Heart left ventricle (tissue), 16 donors: ENCODE measurements at regions not wholly inside any gene's neighbourhood (a gene's known extent, or its start where the extent isn't known, plus 50 kb on each side); places are given as distances from the start of the nearest gene placed in this dataset.

Experiments used
- ATAC-seq, 4 donors: fragments of 200-7000 bp; cut with Tn5 transposase; one replicate each; pipeline ENCODE4 v1.9.1; 2020 to 2022; ENCODE audit warnings: moderate library complexity in 4 of 4, mild to moderate bottlenecking in 3 of 4, moderate number of reproducible peaks in 1 of 4
- DNase-seq, 5 donors: peaks; one replicate each; pipeline ENCODE4 v3.0.0-alpha.2; 2020
- H3K27ac ChIP-seq, 12 donors: fragments of 200-600 bp; sonication (generic) in 4 of 12; one replicate each; pipeline versions ENCODE4 v1.5.0 to v1.8.0; 2016 to 2022; ENCODE audit warnings: mild to moderate bottlenecking in 2 of 12
- H3K27me3 ChIP-seq, 9 donors: fragments of 200-600 bp; sonication (generic) in 2 of 9; one replicate each; pipeline versions ENCODE4 v1.5.1 to v1.8.0; 2016 to 2022; ENCODE audit warnings: mild to moderate bottlenecking in 3 of 9
- H3K36me3 ChIP-seq, 9 donors: fragments of 200-600 bp; sonication (generic) in 2 of 9; one replicate each; pipeline versions ENCODE4 v1.5.0 to v1.8.0; 2018 to 2022; ENCODE audit warnings: mild to moderate bottlenecking in 2 of 9
- H3K4me1 ChIP-seq, 12 donors: fragments of 200-600 bp; sonication (generic) in 4 of 12; one replicate each; pipeline versions ENCODE4 v1.5.0 to v1.8.0; 2016 to 2022; ENCODE audit warnings: mild to moderate bottlenecking in 3 of 12
- H3K4me3 ChIP-seq, 12 donors: fragments of 200-600 bp; sonication (generic) in 4 of 12; one replicate each; pipeline versions ENCODE4 v1.5.0 to v1.8.0; 2017 to 2022; ENCODE audit warnings: mild to moderate bottlenecking in 9 of 12, moderate library complexity in 4 of 12
- H3K9me3 ChIP-seq, 12 donors: fragments of 200-600 bp; sonication (generic) in 4 of 12; one replicate each; pipeline versions ENCODE4 v1.5.0 to v1.8.0; 2016 to 2022; ENCODE audit warnings: mild to moderate bottlenecking in 1 of 12
- POLR2A ChIP-seq, 2 donors: fragments of 450-650 bp; IDR thresholded peaks; one replicate each; pipeline ENCODE4 v1.6.1; 2017; ENCODE audit warnings: antibody characterized with exemption in 2 of 2, mild to moderate bottlenecking in 2 of 2, moderate library complexity in 2 of 2
- WGBS, 4 donors: extraction: QIAGEN DNeasy Blood & Tissue Kit in 2 of 4; methylation state at CpG; one replicate each; pipeline versions ENCODE4 v1.1.5 to v1.1.7; 2013 to 2018; 5-methylcytosine and 5-hydroxymethylcytosine counted together
- intact Hi-C, 10 donors: fragments of 100-400 bp; cut with DNase I; formaldehyde crosslinking; loops; one replicate each; pipeline versions ENCODE4 v1.11.1 to v1.14.2; 2022
- TF ChIP-seq, protein P1 (sequence below), 12 donors: fragments of 200-600 bp; sonication (generic) in 4 of 12; IDR thresholded peaks; one replicate each; pipeline versions ENCODE4 v1.5.0 to v1.8.0; 2018 to 2022; ENCODE audit warnings: antibody characterized with exemption in 12 of 12, mild to moderate bottlenecking in 5 of 12
- donor health status: ischemic (EF 13 %, LVEDD 7.1; RV severe dilation, severe dysfunction).
- donor health status: healthy with polysubstance abuse.
- donor health status: DM: no; HTN: yes; CAD: no.
- donor health status: DM: no; HTN: no; CAD: no.
- donor health status: ischemic (EF 25% LVEDD 6.9; RV normal size, moderate dysfunction).
- donor health status: ischemic (EF 25% LVEDD 5.7; RV mildly dilated, moderate dysfunction).
- donor health status: healthy.
- donor health status: DM: yes; HTN: yes; CAD: no.
- donor health status: ischemic (EF 35%, LVEDD 5.7; RV mildly dilated, moderate dysfunction).
- donor health status: nonischemic (EF 11% LVEDD 7.7; RV severe dilation, severe dysfunction).
- donor health status: DM: yes; HTN: yes; CAD: no.
- donor health status: PGD.
- donor health status: ischemic (EF 29% LVEDD 5.4; RV normal size, mild dysfunction).
- donor health status: nonischemic (EF 23%, LVEDD 6.1; RV moderate dilation, normal function).

DNA sequence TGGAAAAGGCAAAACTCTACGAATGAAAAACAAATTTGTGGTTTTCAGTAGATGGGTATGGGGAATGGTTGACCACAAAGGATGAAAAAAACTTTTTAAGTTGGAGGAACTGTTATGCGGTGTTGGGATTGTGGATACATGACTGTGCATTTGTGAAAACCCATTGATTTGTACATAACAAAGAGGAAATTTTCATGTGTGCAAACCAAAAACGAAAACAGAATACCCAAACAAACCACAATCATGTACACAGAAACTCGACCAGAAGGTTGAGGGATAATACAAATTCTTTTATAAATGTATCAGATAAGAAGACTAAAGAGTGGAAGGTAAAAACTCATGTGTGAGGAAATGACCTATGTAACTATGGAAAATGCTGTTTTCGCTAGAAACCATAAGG lies 1012.4 kb downstream of the CDH18 start:
- no peak for ATAC-seq
- no peak for TF ChIP-seq POLR2A (IDR thresholded peaks at IDR 0.05)
- TF ChIP-seq, protein P1, sequence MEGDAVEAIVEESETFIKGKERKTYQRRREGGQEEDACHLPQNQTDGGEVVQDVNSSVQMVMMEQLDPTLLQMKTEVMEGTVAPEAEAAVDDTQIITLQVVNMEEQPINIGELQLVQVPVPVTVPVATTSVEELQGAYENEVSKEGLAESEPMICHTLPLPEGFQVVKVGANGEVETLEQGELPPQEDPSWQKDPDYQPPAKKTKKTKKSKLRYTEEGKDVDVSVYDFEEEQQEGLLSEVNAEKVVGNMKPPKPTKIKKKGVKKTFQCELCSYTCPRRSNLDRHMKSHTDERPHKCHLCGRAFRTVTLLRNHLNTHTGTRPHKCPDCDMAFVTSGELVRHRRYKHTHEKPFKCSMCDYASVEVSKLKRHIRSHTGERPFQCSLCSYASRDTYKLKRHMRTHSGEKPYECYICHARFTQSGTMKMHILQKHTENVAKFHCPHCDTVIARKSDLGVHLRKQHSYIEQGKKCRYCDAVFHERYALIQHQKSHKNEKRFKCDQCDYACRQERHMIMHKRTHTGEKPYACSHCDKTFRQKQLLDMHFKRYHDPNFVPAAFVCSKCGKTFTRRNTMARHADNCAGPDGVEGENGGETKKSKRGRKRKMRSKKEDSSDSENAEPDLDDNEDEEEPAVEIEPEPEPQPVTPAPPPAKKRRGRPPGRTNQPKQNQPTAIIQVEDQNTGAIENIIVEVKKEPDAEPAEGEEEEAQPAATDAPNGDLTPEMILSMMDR (IDR thresholded peaks at IDR 0.05): no peak
- Histone ChIP-seq H3K27me3 (no peaks in the 10 kb centered on the region), H3K9me3 (peaks cover 0 to 5% (median 0%) of the 10 kb centered on the region in 12 donors), H3K36me3 (no peaks in the 10 kb centered on the region), H3K4me3 (no peak overlapping the region), H3K4me1 (no peaks in the 10 kb centered on the region), H3K27ac (no peak overlapping the region)
- intact Hi-C loops: no loop called here
- DNase-seq: no peak
- WGBS, 4 donors: 73 to 80% (median 75%) methylated on average over 5 of the region's 5 CpGs

DNA sequence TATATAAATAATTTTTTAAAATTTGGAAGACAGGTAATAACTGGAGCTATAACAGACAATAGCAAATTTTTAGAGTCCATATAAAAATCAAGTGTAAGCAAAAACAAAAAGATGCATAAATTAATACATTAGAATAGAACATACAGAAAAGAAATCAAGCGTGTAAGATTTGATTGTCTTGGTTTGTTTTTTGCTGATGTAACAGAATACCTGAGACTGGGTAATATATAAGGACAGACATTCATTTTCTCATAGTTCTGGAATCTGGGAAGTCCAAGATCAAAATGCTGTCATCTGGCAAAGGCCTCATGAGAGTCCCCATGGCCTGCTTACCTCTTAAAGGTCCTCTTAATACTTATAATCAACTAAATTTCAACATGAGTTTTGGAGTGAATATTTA lies 1010.1 kb downstream of the CDH18 start:
- H3K4me1 ChIP-seq: no peaks in the 10 kb centered on the region
- 87 to 94% (median 90%) methylated on average over 1 of the region's 1 CpG for WGBS, 4 donors
- no peak for ATAC-seq
- H3K27me3 ChIP-seq: no peaks in the 10 kb centered on the region
- intact Hi-C loops: no loop called here
- no peaks in the 10 kb centered on the region for H3K36me3 ChIP-seq
- no peak overlapping the region for H3K27ac ChIP-seq
- H3K4me3 ChIP-seq: no peak overlapping the region
- no peak for DNase-seq
- peaks cover 0 to 14% (median 4%) of the 10 kb centered on the region in 12 donors for H3K9me3 ChIP-seq
- TF ChIP-seq POLR2A (IDR thresholded peaks at IDR 0.05): no peak
- TF ChIP-seq, protein P1 (IDR thresholded peaks at IDR 0.05): no peak

DNA sequence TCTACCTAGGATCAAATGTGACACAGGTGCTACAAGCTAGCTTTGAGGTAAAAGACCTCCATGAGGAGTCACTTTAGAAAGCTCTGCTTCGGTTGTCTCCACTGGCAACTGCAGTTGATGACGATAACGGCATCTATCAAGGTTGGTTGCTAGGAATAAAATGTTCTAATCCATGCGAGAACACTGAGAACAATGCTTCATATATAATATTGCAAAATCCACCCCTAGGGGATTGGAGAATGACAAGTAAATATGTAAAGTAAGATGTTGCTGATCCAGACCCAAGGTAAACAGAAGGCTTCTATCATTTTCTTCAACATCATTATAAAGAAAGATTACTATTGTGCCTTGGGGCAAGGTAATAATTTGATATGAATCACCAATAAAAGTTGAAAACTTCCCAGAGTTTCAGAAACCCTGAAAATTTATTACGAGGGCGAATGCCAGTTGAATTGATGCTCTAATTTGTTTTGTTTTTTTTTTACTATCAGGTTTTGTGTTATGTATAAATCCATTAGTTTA lies 1003.4 kb downstream of the CDH18 start:
- H3K36me3 ChIP-seq: no peaks in the 10 kb centered on the region
- no peak for DNase-seq
- H3K27me3 ChIP-seq: no peaks in the 10 kb centered on the region
- no peak for ATAC-seq
- intact Hi-C loops: no loop called here
- H3K4me1 ChIP-seq: no peaks in the 10 kb centered on the region
- peaks cover 0 to 18% (median 2%) of the 10 kb centered on the region in 12 donors for H3K9me3 ChIP-seq
- WGBS, 4 donors: 71 to 92% (median 80%) methylated on average over 6 of the region's 6 CpGs
- no peak for TF ChIP-seq POLR2A (IDR thresholded peaks at IDR 0.05)
- TF ChIP-seq, protein P1 (IDR thresholded peaks at IDR 0.05): no peak
- no peak overlapping the region for H3K4me3 ChIP-seq
- no peak overlapping the region for H3K27ac ChIP-seq

DNA sequence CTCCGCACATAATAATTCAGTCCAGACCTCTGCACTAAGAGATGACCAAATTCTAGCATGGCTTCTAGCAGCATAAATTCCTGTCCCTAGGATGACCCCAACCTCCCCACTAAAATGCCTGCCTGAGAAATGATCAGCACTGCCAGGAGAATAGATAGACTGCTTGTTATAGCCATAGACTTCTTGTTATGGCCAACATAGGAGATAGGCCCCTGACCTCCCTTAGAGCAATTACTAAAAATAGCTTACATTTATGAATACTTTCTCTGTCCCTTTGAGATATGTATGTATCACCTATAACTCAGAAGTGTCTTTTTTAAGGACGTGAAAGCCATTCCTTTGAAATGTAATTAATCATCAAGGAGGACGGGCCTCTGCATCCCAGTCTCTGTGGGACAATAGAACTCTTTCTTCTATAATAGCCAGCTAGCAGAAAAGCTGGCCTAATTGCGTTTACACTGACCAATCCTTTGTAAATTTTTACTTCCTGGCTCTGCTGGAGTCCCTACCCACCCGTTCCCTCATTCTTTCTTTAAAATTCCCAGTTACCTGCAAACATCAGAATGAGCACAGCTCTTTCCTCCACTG lies 1002.7 kb downstream of the CDH18 start:
- Histone ChIP-seq H3K4me1 (no peaks in the 10 kb centered on the region), H3K27me3 (no peaks in the 10 kb centered on the region), H3K4me3 (no peak overlapping the region), H3K36me3 (no peaks in the 10 kb centered on the region), H3K9me3 (peaks cover 0 to 18% (median 2%) of the 10 kb centered on the region in 12 donors), H3K27ac (no peak overlapping the region)
- TF ChIP-seq POLR2A (IDR thresholded peaks at IDR 0.05): no peak
- TF ChIP-seq, protein P1 (IDR thresholded peaks at IDR 0.05): no peak
- WGBS, 4 donors: 55 to 67% (median 59%) methylated on average over 5 of the region's 5 CpGs
- DNase-seq (no peak), ATAC-seq (no peak)
- intact Hi-C loops: no loop called here
